Nucleus accumbens (tissue), 56 donors: ENCODE measurements at regions not wholly inside any gene's neighbourhood (a gene's known extent, or its start where the extent isn't known, plus 50 kb on each side); places are given as distances from the start of the nearest gene placed in this dataset.

ENCODE experiments used
- DNase-seq, 56 donors: peaks; one replicate each; lab custom pipeline; 2025; lab: John Stamatoyannopoulos, UW

- DNase-seq = no peak
These were observed 184.4 kb downstream of the TSHZ3 start for GRCh38 chr19:31164791-31165251.

DNA sequence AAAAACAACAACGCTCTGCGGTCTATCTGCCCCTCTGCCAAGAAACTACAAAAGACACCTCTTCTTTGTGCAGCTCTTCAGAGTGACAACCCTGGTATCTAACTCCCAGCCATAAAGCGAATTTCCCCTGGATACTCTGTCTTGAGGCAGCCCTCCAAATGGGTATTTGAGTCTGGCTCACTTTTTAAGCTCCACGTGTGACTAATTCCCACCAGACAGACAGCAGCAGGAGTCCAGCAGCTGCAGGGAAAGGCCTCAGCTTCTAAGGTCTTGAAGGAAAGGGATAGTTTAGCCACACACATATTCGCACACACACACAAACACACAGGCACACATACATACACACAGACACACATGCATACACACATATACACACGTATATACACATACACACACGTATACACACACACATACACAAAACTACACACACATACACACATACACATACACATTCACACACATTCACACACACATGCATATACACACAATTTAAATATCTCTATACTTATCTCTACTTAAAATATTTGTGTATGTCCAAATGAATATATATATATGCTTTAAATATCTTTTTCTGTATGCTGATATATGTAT, 188.8 kb downstream of the TSHZ3 start:
- no peak for DNase-seq

GRCh38 chr19:31154021-31154420, 195.2 kb downstream of the TSHZ3 start:
- DNase-seq = no peak

GRCh38 chr19:31152906-31153305, 196.3 kb downstream of the TSHZ3 start:
- DNase-seq = no peak

DNA sequence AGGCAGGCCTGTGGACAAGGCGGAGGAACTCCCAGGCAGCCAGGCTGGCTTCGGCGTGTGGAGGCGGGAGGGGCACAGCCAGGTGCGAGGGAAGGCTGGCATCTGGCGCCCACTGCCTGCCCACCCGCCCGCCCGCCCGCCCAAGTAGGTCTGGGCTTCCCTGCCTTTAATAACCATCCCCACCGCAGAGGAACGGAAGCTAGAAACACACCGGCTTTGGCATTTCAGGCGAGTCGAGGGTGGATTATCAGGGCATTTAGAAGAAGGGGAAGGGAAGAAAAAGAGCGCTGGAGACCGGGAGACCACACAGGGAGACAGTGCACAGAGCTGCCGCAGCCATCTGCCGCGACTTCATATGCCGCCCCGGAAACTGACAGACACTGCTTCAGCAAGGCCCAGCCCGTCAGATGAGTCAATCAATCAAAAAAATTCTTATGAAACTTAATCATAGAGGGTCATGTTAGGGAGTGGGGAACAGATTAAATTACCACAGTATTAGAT, 199.7 kb downstream of the TSHZ3 start:
- no peak for DNase-seq

- no peak for DNase-seq
These were observed 200.6 kb downstream of the TSHZ3 start for GRCh38 chr19:31148671-31149070.

DNA sequence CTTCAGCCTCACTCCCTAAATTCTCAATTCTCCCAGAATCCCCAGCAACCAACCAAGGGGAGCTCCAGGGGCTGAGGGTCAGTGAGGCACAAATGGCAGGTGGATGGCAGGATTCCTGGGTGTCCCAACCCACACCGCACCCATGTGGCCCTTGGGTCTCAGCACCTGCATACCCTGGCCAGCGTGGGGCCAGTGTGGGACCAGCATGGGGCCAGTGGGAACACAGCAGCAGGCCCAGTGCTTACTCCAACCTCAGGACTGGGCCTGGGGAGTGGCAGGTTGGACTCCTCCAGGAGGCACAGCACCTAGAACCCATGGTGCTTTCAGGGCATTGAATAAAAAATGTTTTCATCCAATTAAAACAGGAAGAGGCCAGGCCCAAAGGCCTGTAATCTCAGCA, 202.0 kb downstream of the TSHZ3 start:
- no peak for DNase-seq

- peak in 4 of 56 donors; percentile 4 to 28 (median 22) for DNase-seq
These were observed 202.6 kb downstream of the TSHZ3 start for GRCh38 chr19:31146546-31147183.

DNA sequence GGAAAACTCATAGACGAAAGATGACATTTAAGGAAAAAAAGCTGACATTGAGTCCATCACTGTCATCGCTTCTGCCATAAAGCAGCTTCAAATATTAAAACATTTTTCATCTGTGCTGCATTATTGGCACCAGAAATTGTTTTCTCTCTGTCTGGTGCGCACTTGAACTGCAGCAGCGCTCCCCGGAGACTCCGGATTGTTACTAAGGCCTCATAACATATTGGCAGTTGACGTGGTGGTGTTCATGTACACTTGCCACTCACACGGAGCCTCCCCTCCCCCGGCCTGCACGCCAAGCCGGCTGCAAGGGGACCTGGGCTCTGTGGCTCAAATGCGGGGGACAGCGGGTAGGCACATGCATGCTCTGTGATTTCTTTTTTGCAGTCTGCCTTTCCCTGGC, 203.2 kb downstream of the TSHZ3 start:
- no peak for DNase-seq

GRCh38 chr19:31145007-31145406, 204.2 kb downstream of the TSHZ3 start:
- DNase-seq = no peak

GRCh38 chr19:31144075-31144870, 205.0 kb downstream of the TSHZ3 start:
- no peak for DNase-seq

DNA sequence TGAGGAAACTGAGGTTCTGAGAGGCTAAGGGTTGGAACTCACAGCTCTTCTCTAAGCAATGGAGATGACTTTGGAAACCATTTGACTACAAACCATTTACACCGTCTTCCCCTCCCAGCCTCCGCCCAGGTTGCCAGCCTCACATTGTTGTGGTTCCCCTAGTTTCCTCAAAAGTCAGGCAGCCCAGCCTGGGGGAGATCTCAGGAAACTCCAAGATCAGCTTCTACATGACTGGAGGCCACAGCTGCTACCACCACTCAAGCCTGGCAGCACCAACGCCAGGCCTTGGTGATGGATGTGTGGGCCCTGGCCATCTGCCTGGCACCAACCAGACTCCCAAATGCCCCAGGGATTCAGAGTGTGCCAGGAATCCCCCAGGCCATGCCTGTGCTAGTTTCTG, 207.9 kb downstream of the TSHZ3 start:
- DNase-seq = no peak

DNA sequence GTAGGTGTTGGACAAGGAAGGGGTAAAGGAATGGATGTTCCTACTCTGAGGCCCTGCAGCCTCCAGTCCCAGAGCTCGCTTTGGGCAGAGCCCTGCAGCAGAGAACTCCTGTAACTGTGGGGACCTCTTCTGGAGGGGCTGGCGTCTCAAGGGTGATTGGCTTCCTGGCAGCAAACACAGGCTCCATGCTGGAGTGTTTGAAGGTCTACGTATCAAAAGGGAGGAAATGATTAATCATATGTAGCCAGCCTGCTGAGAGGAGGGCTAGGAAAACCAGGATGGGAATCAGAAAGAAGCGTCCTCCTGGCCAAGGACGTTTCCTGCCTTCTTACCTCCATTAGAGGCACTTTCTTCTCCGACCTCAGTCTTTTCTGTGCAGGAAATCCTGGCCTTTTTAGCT, 208.5 kb downstream of the TSHZ3 start:
- no peak for DNase-seq

DNA sequence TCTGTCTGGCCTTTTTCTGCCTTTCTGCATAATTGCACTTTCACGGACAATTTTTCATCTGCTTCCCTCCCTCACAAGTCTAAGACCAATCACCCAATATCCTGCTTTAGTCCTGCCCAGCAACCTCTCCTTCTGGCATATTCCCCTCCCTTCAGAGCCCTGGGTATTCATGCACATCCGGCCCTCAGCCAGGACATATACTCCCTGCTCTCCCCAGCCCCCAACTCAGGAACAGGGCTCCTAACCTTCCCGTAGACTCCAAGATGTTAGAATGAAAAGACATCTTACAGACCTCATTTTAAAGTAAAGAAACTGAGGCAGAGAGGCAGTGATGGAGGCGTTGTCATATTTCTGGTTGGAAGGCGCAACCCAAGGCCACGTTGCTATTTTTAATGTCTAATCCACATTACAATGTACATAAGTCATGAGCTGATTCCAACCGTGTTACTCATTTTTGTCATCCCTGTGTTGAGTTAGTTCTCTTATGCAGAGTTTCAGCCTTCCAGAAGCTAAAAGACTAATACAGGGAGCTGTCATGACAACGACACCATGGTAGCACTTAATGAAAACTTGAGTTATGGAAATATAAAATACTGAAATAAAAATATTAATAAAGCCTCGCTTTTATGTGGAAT, 209.2 kb downstream of the TSHZ3 start:
- no peak for DNase-seq

DNA sequence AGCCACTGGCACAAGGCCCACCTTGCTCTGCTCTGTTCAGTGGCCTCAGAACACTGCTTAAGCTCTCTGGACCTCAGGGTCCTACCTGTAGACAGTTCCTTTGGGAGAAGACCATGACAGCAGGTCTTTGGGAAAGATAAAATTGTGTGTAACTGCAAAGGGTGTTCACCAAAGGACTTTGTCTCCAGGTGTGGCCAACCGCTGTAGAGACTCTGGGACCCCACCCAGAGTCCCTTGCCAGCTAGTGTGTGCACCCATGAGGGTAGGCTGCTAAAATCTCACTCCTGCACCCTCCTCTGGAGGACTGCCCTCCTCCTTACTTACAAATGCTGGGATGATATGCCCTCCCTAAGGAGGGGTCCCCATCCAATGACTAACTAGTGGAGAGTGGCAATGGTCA, 211.2 kb downstream of the TSHZ3 start:
- no peak for DNase-seq

GRCh38 chr19:31135841-31136240, 213.4 kb downstream of the TSHZ3 start:
- no peak for DNase-seq

- DNase-seq = no peak
These were observed 216.5 kb downstream of the TSHZ3 start for GRCh38 chr19:31132753-31133110.

- no peak for DNase-seq
These were observed 220.9 kb downstream of the TSHZ3 start for GRCh38 chr19:31128291-31128690.

DNA sequence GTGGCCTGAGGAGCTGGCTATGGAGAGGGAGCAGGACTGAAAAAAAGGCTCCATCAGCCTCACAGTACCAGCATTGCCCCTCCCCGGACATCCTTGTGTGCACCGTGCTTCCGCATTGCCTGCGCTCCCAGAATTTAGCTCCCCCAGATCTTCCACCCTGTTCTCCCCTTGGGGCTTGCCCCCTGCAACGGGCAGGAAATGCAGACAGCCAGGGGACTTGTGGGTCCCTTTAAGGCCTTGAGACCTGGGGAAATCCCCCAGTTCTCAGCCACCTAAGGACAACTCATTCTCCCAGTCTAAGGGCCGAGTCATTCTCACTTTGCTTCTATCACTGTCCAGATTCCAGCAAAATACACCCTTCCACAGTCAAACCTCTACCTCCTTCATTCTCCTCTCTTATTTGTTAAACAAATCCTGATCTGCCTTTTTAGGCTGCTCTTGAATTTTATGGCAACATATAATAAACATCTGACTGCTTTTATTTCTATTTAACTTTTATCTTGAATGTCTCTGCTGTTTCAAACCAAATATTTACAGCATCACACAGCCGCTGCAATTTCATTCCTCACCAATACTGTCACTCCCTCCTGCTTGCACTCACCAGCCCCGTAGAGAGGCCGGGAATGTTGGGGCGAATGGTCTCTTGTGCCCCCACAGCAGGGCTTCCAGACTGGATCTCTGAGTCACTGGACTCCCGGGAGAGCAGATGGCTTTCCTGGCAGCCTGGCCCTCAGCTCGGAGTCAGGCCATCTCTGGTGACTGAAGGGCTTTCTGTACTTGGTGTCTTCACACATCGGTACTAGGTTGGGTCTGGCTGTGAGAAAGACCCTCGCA, 221.9 kb downstream of the TSHZ3 start:
- DNase-seq = peak in 1 of 56 donors; percentile 0

DNA sequence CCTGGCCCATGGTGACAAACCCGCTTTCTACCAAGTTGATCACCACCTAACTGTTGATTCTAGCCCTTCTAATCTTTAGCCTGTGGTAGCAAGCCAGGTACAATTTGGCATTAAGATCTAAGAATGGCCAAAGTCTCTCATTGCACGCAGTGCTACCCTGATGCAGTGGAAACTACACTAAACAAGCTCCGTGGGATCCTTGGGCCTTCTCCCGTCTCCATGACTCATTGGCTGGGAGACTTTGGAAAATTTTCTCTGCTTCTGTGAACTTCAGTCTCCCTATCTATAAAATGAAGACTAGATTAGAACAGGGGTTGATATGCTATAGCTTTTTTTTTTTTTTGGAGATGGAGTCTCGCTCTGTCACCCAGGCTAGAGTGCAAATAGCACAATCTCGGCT, 223.0 kb downstream of the TSHZ3 start:
- no peak for DNase-seq
